Activated CD4-positive, alpha-beta T cell treated with anti-CD3 and anti-CD28 coated beads for 36 hours (primary cell): ENCODE measurements at regions not wholly inside any gene's neighbourhood (a gene's known extent, or its start where the extent isn't known, plus 50 kb on each side); places are given as distances from the start of the nearest gene placed in this dataset.
"Not testable (repeated sequence)": the region's sequence is repeated elsewhere in the genome, so short reads cannot be mapped to it uniquely, and the experiment has no call there.

Source experiments
- ATAC-seq: fragments of 200-7000 bp; cut with Tn5 transposase; one replicate; pipeline ENCODE4 v1.10.0; 2021; ENCODE audit warnings: mild to moderate bottlenecking, moderate library complexity
- CTCF ChIA-PET: fragments of 350-600 bp; sonication (Branson Sonifier 250); formaldehyde crosslinking; loops from one replicate; lab custom pipeline; 2021; ENCODE audit warnings: antibody characterized with exemption; lab: Charles Lee
- POLR2A ChIA-PET: fragments of 350-600 bp; sonication (Branson Sonifier 250); formaldehyde crosslinking; loops from one replicate; lab custom pipeline; 2021; ENCODE audit warnings: antibody characterized with exemption, inconsistent platforms; lab: Charles Lee
- DNase-seq: peaks from one replicate; pipeline ENCODE4 v3.0.0-alpha.2; 2020
- H3K27ac Mint-ChIP-seq: one replicate; pipeline ENCODE4 v1.8.0; 2021; ENCODE audit warnings: mixed read lengths
- H3K27me3 Mint-ChIP-seq: one replicate; pipeline ENCODE4 v1.8.0; 2021; ENCODE audit warnings: mixed read lengths
- H3K36me3 Mint-ChIP-seq: one replicate; pipeline ENCODE4 v1.8.0; 2021; ENCODE audit warnings: low read depth, mixed read lengths
- H3K4me1 Mint-ChIP-seq: one replicate; pipeline ENCODE4 v1.8.0; 2021; ENCODE audit warnings: mixed read lengths
- H3K4me3 Mint-ChIP-seq: one replicate; pipeline ENCODE4 v1.8.0; 2021; ENCODE audit warnings: mild to moderate bottlenecking, moderate library complexity, mixed read lengths
- H3K9me3 Mint-ChIP-seq: one replicate; pipeline ENCODE4 v1.8.0; 2021; ENCODE audit warnings: low read depth, mixed read lengths
- intact Hi-C, 2 experiments: fragments of 100-400 bp; cut with DNase I in 1 of 2; cut with micrococcal nuclease in 1 of 2; formaldehyde crosslinking; loops; one replicate each; pipeline versions ENCODE4 v1.14.2 to v1.15.1; 2022 to 2024; cut with DNase I, micrococcal nuclease

- DNase-seq, result no peak
- H3K4me3 Mint-ChIP-seq, result no peak overlapping the region
- no peaks in the 10 kb centered on the region for H3K4me1 Mint-ChIP-seq
- peaks cover 3% of the 10 kb centered on the region for H3K9me3 Mint-ChIP-seq
- no peak for ATAC-seq
- no peaks in the 10 kb centered on the region for H3K36me3 Mint-ChIP-seq
- ChIA-PET POLR2A (no interaction called here), CTCF (no interaction called here)
- H3K27me3 Mint-ChIP-seq, result no peaks in the 10 kb centered on the region
- intact Hi-C loops, result no loop called here
- no peak overlapping the region for H3K27ac Mint-ChIP-seq
These were observed 117.5 kb upstream of the NEGR1 start for GRCh38 chr1:72399807-72400206.

- DNase-seq (no peak), ATAC-seq (no peak)
- no peaks in the 10 kb centered on the region for H3K27me3 Mint-ChIP-seq
- H3K9me3 Mint-ChIP-seq, result no peaks in the 10 kb centered on the region
- CTCF ChIA-PET, result no interaction called here
- no peaks in the 10 kb centered on the region for H3K4me1 Mint-ChIP-seq
- H3K36me3 Mint-ChIP-seq, result no peaks in the 10 kb centered on the region
- H3K4me3 Mint-ChIP-seq, result no peak overlapping the region
- intact Hi-C loops, result no loop called here
- POLR2A ChIA-PET, result no interaction called here
- no peak overlapping the region for H3K27ac Mint-ChIP-seq
These were observed 115.4 kb upstream of the NEGR1 start for GRCh38 chr1:72397786-72398185.

GRCh38 chr1:72394457-72394856, 112.1 kb upstream of the NEGR1 start:
- POLR2A ChIA-PET, result no interaction called here
- H3K9me3 Mint-ChIP-seq, result peaks cover 2% of the 10 kb centered on the region
- no peaks in the 10 kb centered on the region for H3K4me1 Mint-ChIP-seq
- H3K27me3 Mint-ChIP-seq, result no peaks in the 10 kb centered on the region
- H3K4me3 Mint-ChIP-seq, result no peak overlapping the region
- CTCF ChIA-PET, result no interaction called here
- intact Hi-C loops, result no loop called here
- ATAC-seq (no peak), DNase-seq (no peak)
- no peak overlapping the region for H3K27ac Mint-ChIP-seq
- no peaks in the 10 kb centered on the region for H3K36me3 Mint-ChIP-seq

GRCh38 chr1:72379072-72379471, 96.7 kb upstream of the NEGR1 start:
- POLR2A ChIA-PET, result no interaction called here
- Mint-ChIP-seq H3K4me3 (no peak overlapping the region), H3K4me1 (no peaks in the 10 kb centered on the region), H3K9me3 (peaks cover 2% of the 10 kb centered on the region), H3K27me3 (no peaks in the 10 kb centered on the region), H3K27ac (no peak overlapping the region), H3K36me3 (no peaks in the 10 kb centered on the region)
- DNase-seq (no peak), ATAC-seq (no peak)
- intact Hi-C loops, result no loop called here
- CTCF ChIA-PET, result no interaction called here

GRCh38 chr1:72375226-72375625, 92.9 kb upstream of the NEGR1 start:
- Mint-ChIP-seq H3K27ac (no peak overlapping the region), H3K4me1 (no peaks in the 10 kb centered on the region), H3K36me3 (no peaks in the 10 kb centered on the region), H3K4me3 (no peak overlapping the region), H3K9me3 (peaks cover 2% of the 10 kb centered on the region), H3K27me3 (no peaks in the 10 kb centered on the region)
- no peak for DNase-seq
- CTCF ChIA-PET, result no interaction called here
- POLR2A ChIA-PET, result no interaction called here
- ATAC-seq, result no peak
- intact Hi-C loops, result no loop called here

- no peaks in the 10 kb centered on the region for H3K9me3 Mint-ChIP-seq
- ChIA-PET POLR2A (no interaction called here), CTCF (no interaction called here)
- DNase-seq (no peak), ATAC-seq (no peak)
- H3K27me3 Mint-ChIP-seq, result no peaks in the 10 kb centered on the region
- intact Hi-C loops, result no loop called here
- H3K36me3 Mint-ChIP-seq, result no peaks in the 10 kb centered on the region
- H3K4me1 Mint-ChIP-seq, result peaks cover 3% of the 10 kb centered on the region
- no peak overlapping the region for H3K27ac Mint-ChIP-seq
- H3K4me3 Mint-ChIP-seq, result no peak overlapping the region
These were observed 89.1 kb upstream of the NEGR1 start for GRCh38 chr1:72371259-72372035.

GRCh38 chr1:72370836-72371235, 88.5 kb upstream of the NEGR1 start:
- CTCF ChIA-PET, H3K36me3 Mint-ChIP-seq, POLR2A ChIA-PET, H3K9me3 Mint-ChIP-seq, intact Hi-C loops, H3K4me3 Mint-ChIP-seq, H3K27me3 Mint-ChIP-seq, H3K4me1 Mint-ChIP-seq, DNase-seq, ATAC-seq, H3K27ac Mint-ChIP-seq: not testable (repeated sequence)

GRCh38 chr1:72369069-72369757, 86.9 kb upstream of the NEGR1 start:
- ChIA-PET CTCF (no interaction called here), POLR2A (no interaction called here)
- DNase-seq (no peak), ATAC-seq (no peak)
- H3K27ac Mint-ChIP-seq, result no peak overlapping the region
- peaks cover 3% of the 10 kb centered on the region for H3K4me1 Mint-ChIP-seq
- no peaks in the 10 kb centered on the region for H3K27me3 Mint-ChIP-seq
- intact Hi-C loops, result loop anchor here in 1 of 2 experiments (5.0 kb wide), 1 partner anchor 87 kb away; the partner anchor contains the start of gene NEGR1
- no peaks in the 10 kb centered on the region for H3K9me3 Mint-ChIP-seq
- no peak overlapping the region for H3K4me3 Mint-ChIP-seq
- no peaks in the 10 kb centered on the region for H3K36me3 Mint-ChIP-seq

GRCh38 chr1:72366466-72366865, 84.1 kb upstream of the NEGR1 start:
- no peak for ATAC-seq
- Mint-ChIP-seq H3K9me3 (no peaks in the 10 kb centered on the region), H3K4me3 (no peak overlapping the region), H3K36me3 (no peaks in the 10 kb centered on the region), H3K27ac (no peak overlapping the region), H3K27me3 (no peaks in the 10 kb centered on the region), H3K4me1 (peaks cover 3% of the 10 kb centered on the region)
- intact Hi-C loops, result loop anchor here in 1 of 2 experiments (5.0 kb wide), 1 partner anchor 84 kb away; the partner anchor contains the start of gene NEGR1
- no peak for DNase-seq
- ChIA-PET CTCF (no interaction called here), POLR2A (no interaction called here)

GRCh38 chr1:72365693-72366092, 83.4 kb upstream of the NEGR1 start:
- no peak for ATAC-seq
- Mint-ChIP-seq H3K27me3 (no peaks in the 10 kb centered on the region), H3K4me3 (no peak overlapping the region), H3K36me3 (no peaks in the 10 kb centered on the region), H3K4me1 (peaks cover 3% of the 10 kb centered on the region), H3K9me3 (no peaks in the 10 kb centered on the region), H3K27ac (no peak overlapping the region)
- intact Hi-C loops, result loop anchor here in 1 of 2 experiments (5.0 kb wide), 1 partner anchor 83 kb away; the partner anchor contains the start of gene NEGR1
- no peak for DNase-seq
- CTCF ChIA-PET, result no interaction called here
- POLR2A ChIA-PET, result no interaction called here

GRCh38 chr1:72362538-72362937, 80.2 kb upstream of the NEGR1 start:
- H3K36me3 Mint-ChIP-seq, result no peaks in the 10 kb centered on the region
- intact Hi-C loops, result no loop called here
- ATAC-seq, result no peak

GRCh38 chr1:72357411-72357810, 75.1 kb upstream of the NEGR1 start:
- Mint-ChIP-seq H3K27ac (no peak overlapping the region), H3K4me1 (no peaks in the 10 kb centered on the region), H3K4me3 (no peak overlapping the region), H3K36me3 (no peaks in the 10 kb centered on the region), H3K27me3 (no peaks in the 10 kb centered on the region), H3K9me3 (no peaks in the 10 kb centered on the region)
- DNase-seq (no peak), ATAC-seq (no peak)
- intact Hi-C loops, result no loop called here
- POLR2A ChIA-PET, result no interaction called here
- CTCF ChIA-PET, result no interaction called here

More at GRCh38 chr1:72362538-72362937, 80.2 kb upstream of the NEGR1 start:
- Mint-ChIP-seq H3K4me3 (no peak overlapping the region), H3K9me3 (no peaks in the 10 kb centered on the region), H3K27ac (no peak overlapping the region), H3K27me3 (no peaks in the 10 kb centered on the region), H3K4me1 (no peaks in the 10 kb centered on the region)
- CTCF ChIA-PET, result interaction anchor here (0.9 kb wide), 1 partner anchor 33 kb away, joined by 5 read pairs; no protein-coding TSS in a partner anchor
- no peak for DNase-seq
- POLR2A ChIA-PET, result no interaction called here
